ENCODE measurements at regions not wholly inside any gene's neighbourhood (a gene's known extent, or its start where the extent isn't known, plus 50 kb on each side); places are given as distances from the start of the nearest gene placed in this dataset.

DNA sequence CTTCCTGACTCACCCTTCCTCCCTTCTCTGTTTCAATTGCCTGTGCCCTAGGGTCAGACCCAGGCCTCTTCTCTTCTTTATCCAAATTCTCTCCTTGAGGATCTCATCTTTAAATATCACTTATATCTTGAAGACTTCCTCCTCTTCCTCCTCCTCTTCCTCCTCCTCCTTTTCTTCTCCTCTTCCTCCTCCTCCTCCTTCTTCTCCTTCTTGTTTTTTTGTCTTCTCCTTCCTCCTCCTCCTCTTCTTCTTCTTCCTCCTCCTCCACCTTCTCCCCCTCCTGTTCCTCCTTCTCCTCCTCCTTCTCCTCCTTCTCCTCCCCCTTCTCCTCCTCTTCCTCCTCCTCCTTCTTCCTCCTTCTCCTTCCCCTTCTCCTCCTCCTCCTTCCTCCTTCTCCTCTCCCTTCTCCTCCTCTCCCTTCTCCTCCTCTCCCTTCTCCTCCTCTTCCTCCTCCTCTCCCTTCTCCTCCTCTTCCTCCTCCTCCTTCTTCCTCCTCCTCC is 127.6 kb upstream of the AKIRIN2 start:
- TF ChIP-seq, protein P1, sequence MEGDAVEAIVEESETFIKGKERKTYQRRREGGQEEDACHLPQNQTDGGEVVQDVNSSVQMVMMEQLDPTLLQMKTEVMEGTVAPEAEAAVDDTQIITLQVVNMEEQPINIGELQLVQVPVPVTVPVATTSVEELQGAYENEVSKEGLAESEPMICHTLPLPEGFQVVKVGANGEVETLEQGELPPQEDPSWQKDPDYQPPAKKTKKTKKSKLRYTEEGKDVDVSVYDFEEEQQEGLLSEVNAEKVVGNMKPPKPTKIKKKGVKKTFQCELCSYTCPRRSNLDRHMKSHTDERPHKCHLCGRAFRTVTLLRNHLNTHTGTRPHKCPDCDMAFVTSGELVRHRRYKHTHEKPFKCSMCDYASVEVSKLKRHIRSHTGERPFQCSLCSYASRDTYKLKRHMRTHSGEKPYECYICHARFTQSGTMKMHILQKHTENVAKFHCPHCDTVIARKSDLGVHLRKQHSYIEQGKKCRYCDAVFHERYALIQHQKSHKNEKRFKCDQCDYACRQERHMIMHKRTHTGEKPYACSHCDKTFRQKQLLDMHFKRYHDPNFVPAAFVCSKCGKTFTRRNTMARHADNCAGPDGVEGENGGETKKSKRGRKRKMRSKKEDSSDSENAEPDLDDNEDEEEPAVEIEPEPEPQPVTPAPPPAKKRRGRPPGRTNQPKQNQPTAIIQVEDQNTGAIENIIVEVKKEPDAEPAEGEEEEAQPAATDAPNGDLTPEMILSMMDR (IDR thresholded peaks at IDR 0.05): no peak
- Histone ChIP-seq H3K4me1 (ENCODE audit: control insufficient read depth in 1 of 2, low read depth in 2 of 2) (peaks cover 0 to 5% of the 10 kb centered on the region in 2 donors), H3K4me3 (no peak overlapping the region), H3K27me3 (replicated peaks; ENCODE audit: insufficient read depth) (no peaks in the 10 kb centered on the region), H3K27ac (no peak overlapping the region), H3K9me3 (no peaks in the 10 kb centered on the region), H3K36me3 (no peaks in the 10 kb centered on the region)
- ATAC-seq (ENCODE audit: insufficient number of reproducible peaks, low FRiP score, low read depth): no peak
- no peak for DNase-seq (ENCODE audit: low spot score)

DNA sequence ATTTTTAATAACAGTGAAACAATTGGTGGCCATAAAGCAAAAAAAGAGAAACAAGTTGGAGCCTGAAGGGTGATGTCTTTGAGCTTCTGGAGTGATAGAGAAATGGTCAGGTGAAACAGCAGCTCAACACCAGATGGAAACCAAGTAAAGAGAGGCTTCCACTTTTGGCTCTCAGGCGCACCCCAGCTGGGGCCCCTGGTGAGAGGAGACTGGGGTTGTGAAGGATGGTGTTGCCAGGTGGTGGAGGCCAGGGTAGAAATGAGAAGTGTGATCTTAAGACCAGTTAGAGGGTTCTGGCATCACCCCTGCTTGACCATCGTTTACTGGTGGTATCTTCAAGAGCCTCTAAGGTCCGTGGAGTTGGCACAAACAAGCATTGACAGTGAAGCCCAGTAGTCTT is 126.0 kb upstream of the AKIRIN2 start:
- Histone ChIP-seq H3K4me1 (ENCODE audit: control insufficient read depth in 1 of 2, low read depth in 2 of 2) (peaks cover 0 to 5% of the 10 kb centered on the region in 2 donors), H3K27ac (no peak overlapping the region), H3K4me3 (no peak overlapping the region), H3K9me3 (no peaks in the 10 kb centered on the region), H3K27me3 (replicated peaks; ENCODE audit: insufficient read depth) (no peaks in the 10 kb centered on the region), H3K36me3 (no peaks in the 10 kb centered on the region)
- TF ChIP-seq, protein P1 (IDR thresholded peaks at IDR 0.05): no peak
- ATAC-seq (ENCODE audit: insufficient number of reproducible peaks, low FRiP score, low read depth) (no peak), DNase-seq (ENCODE audit: low spot score) (no peak)

DNA sequence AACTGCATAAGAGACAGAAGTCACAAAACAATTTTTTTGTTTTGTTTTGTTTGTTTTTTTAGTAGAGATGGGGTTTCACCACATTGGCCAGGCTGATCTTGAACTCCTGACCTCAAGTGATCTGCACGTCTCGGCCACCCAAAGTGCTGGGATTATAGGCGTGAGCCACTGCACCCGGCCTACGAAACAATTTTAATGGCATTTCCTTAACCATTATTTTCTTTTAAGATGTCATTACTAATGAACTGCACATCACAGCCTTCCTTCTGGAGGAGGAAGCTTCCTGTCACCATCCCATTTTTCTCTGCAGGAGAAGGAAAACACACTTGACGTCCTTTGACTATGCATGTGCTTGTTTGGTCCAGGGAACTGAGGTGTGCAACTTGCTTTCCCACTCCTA is 125.3 kb upstream of the AKIRIN2 start:
- Histone ChIP-seq H3K4me1 (ENCODE audit: control insufficient read depth in 1 of 2, low read depth in 2 of 2) (peaks cover 0 to under 1% of the 10 kb centered on the region in 2 donors), H3K27me3 (replicated peaks; ENCODE audit: insufficient read depth) (no peaks in the 10 kb centered on the region), H3K4me3 (no peak overlapping the region), H3K36me3 (no peaks in the 10 kb centered on the region), H3K9me3 (no peaks in the 10 kb centered on the region), H3K27ac (no peak overlapping the region)
- DNase-seq (ENCODE audit: low spot score) (no peak), ATAC-seq (ENCODE audit: insufficient number of reproducible peaks, low FRiP score, low read depth) (no peak)
- TF ChIP-seq, protein P1 (IDR thresholded peaks at IDR 0.05): no peak

DNA sequence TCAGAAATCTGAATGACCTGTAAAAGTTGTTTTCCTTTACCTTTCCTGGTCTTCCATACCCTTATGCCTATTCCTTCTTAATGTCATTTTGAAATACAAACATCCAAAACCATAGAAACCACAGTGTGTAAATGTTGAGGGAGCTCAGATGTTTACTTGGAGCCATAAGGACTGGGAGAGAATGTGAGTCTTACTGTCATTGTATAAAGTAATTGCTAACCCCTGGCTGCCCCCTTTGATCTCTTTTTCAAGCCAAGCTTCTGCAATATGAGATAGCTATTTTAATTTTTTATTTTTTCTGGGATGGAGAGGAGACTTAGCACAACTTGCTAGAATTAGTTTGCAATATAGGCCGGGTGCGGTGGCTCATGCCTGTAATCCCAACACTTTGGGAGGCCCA is 124.4 kb upstream of the AKIRIN2 start:
- DNase-seq (ENCODE audit: low spot score) (no peak), ATAC-seq (ENCODE audit: insufficient number of reproducible peaks, low FRiP score, low read depth) (no peak)
- Histone ChIP-seq H3K27me3 (replicated peaks; ENCODE audit: insufficient read depth) (no peaks in the 10 kb centered on the region), H3K36me3 (no peaks in the 10 kb centered on the region), H3K4me1 (ENCODE audit: control insufficient read depth in 1 of 2, low read depth in 2 of 2) (no peaks in the 10 kb centered on the region), H3K4me3 (no peak overlapping the region), H3K27ac (no peak overlapping the region), H3K9me3 (no peaks in the 10 kb centered on the region)
- TF ChIP-seq, protein P1 (IDR thresholded peaks at IDR 0.05): no peak

DNA sequence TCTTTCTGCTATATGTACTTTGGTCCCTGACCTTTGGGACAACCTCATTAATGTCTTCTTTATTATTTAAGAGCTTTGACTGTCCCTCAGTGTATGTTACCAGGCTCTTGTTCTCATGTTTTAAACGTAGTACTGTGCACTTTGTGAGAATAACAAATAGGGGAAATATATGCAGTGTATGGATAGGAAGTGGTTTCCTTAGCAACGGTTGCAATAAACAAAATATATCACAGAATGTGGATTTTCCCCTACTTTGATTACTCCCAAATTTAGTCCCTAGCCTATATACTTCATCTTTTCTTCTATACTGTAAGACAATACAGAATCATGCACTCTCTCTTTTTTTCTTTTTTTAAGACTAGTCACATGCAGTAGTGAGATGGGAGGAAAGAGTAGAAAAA is 123.8 kb upstream of the AKIRIN2 start:
- no peaks in the 10 kb centered on the region for H3K9me3 ChIP-seq
- no peaks in the 10 kb centered on the region for H3K36me3 ChIP-seq
- H3K4me1 ChIP-seq (ENCODE audit: control insufficient read depth in 1 of 2, low read depth in 2 of 2): no peaks in the 10 kb centered on the region
- no peak for ATAC-seq (ENCODE audit: insufficient number of reproducible peaks, low FRiP score, low read depth)
- no peaks in the 10 kb centered on the region for H3K27me3 ChIP-seq (replicated peaks; ENCODE audit: insufficient read depth)
- H3K27ac ChIP-seq: no peak overlapping the region
- TF ChIP-seq, protein P1 (IDR thresholded peaks at IDR 0.05): no peak
- no peak for DNase-seq (ENCODE audit: low spot score)
- H3K4me3 ChIP-seq: no peak overlapping the region
